WTC11 (cell line): ENCODE measurements at regions not wholly inside any gene's neighbourhood (a gene's known extent, or its start where the extent isn't known, plus 50 kb on each side); places are given as distances from the start of the nearest gene placed in this dataset.

Experiments used
- SMAD3 ChIP-seq: sonication (generic); formaldehyde crosslinking; IDR thresholded peaks from 2 replicates; pipeline ENCODE4 v1.8.0; 2022; ENCODE audit warnings: missing genetic modification reagents, mild to moderate bottlenecking, borderline replicate concordance
- TF ChIP-seq, protein P1 (sequence below): fragments of 200-600 bp; IDR thresholded peaks from 2 replicates; pipeline ENCODE4 v1.8.0; 2022; ENCODE audit warnings: antibody characterized with exemption

DNA sequence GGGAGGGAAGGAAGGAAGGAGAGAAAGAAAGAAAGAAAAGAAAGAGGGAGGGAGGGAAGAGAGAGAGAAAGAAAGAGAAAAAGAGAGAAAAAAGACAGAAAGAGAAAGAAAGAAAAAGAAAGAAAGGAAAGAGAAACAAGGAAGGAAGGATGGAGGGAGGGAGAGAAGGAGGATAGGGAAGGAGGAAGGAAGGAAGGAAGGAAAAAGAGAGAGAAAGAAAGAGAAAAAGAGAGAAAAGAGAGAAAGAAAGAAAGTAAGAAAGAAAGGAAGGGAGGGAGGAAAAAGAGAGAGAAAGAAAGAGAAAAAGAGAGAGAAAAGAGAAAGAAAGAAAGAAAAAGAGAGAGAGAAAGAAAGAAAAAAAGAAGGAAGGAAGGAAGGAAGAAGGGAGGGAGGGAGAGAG lies 105.8 kb upstream of the RBPJ start:
- TF ChIP-seq, protein P1, sequence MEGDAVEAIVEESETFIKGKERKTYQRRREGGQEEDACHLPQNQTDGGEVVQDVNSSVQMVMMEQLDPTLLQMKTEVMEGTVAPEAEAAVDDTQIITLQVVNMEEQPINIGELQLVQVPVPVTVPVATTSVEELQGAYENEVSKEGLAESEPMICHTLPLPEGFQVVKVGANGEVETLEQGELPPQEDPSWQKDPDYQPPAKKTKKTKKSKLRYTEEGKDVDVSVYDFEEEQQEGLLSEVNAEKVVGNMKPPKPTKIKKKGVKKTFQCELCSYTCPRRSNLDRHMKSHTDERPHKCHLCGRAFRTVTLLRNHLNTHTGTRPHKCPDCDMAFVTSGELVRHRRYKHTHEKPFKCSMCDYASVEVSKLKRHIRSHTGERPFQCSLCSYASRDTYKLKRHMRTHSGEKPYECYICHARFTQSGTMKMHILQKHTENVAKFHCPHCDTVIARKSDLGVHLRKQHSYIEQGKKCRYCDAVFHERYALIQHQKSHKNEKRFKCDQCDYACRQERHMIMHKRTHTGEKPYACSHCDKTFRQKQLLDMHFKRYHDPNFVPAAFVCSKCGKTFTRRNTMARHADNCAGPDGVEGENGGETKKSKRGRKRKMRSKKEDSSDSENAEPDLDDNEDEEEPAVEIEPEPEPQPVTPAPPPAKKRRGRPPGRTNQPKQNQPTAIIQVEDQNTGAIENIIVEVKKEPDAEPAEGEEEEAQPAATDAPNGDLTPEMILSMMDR = no peak
- TF ChIP-seq SMAD3 (CRISPR knock-in tag) = no peak
